GM12878 (cell line): ENCODE measurements at regions not wholly inside any gene's neighbourhood (a gene's known extent, or its start where the extent isn't known, plus 50 kb on each side); places are given as distances from the start of the nearest gene placed in this dataset.

Experiments
- ATAC-seq: fragments of 200-7000 bp; cut with Tn5 transposase; 3 replicates; pipeline ENCODE4 v1.9.1; 2020; ENCODE audit warnings: mild to moderate bottlenecking, moderate library complexity
- BruUV-seq: library from RNA; stranded (reverse); fragments of 400-500 nt; replicated peaks from 2 replicates; lab custom pipeline; 2021; lab: Mats Ljungman, UMichigan
- CTCF ChIA-PET: fragments of 300-600 bp; sonication (Branson Sonifier 250); formaldehyde crosslinking; extraction: SDS; loops from one replicate; lab custom pipeline; 2021; ENCODE audit warnings: inconsistent platforms; lab: Yijun Ruan, JAX
- POLR2A ChIA-PET: fragments of 350-600 bp; formaldehyde crosslinking; extraction: SDS; loops from one replicate; lab custom pipeline; 2021; ENCODE audit warnings: inconsistent platforms; lab: Charles Lee
- RAD21 ChIA-PET: fragments of 300-600 bp; sonication (Branson Sonifier 250); formaldehyde crosslinking; loops from one replicate; lab custom pipeline; 2023; ENCODE audit warnings: antibody characterized with exemption; ENCODE audit not compliant: unreplicated experiment; lab: Charles Lee
- SMC1A ChIA-PET: fragments of 300-600 bp; sonication (Branson Sonifier 250); formaldehyde crosslinking; loops from one replicate; lab custom pipeline; 2023; ENCODE audit not compliant: unreplicated experiment, uncharacterized antibody; lab: Charles Lee
- DNase-seq: peaks from one replicate; pipeline ENCODE4 v3.0.0-alpha.2; 2011; ENCODE audit warnings: low read depth, low spot score
- FAIRE-seq: peaks from 3 replicates; lab custom pipeline; 2011; peaks lifted over from hg19 to GRCh38; lab: Jason Lieb, UNC
- H2AFZ ChIP-seq: 2 replicates; pipeline ENCODE4 v1.6.0; 2011; ENCODE audit warnings: low read depth, low read length, control low read depth; ENCODE audit not compliant: control insufficient read depth
- H3K27ac ChIP-seq: 2 replicates; pipeline ENCODE4 v1.5.1; 2011; ENCODE audit warnings: control low read depth; ENCODE audit not compliant: control insufficient read depth, insufficient read depth
- H3K27me3 ChIP-seq, 2 experiments: replicated peaks in 1 of 2; 2 replicates each; pipeline versions ENCODE4 v1.6.0 to v1.6.1; 2011; ENCODE audit warnings: low read length in 1 of 2; ENCODE audit not compliant: control insufficient read depth in 2 of 2, insufficient read depth in 2 of 2
- H3K36me3 ChIP-seq, 2 experiments: 2 replicates each; pipeline ENCODE4 v1.5.1; 2011; ENCODE audit warnings: low read length in 1 of 2; ENCODE audit not compliant: control insufficient read depth in 2 of 2, insufficient read depth in 2 of 2
- H3K4me1 ChIP-seq: 2 replicates; pipeline ENCODE4 v1.6.1; 2011; ENCODE audit warnings: mild to moderate bottlenecking, low read length, moderate library complexity, mixed read lengths; ENCODE audit not compliant: control insufficient read depth, insufficient read depth
- H3K4me2 ChIP-seq: 2 replicates; pipeline ENCODE4 v1.6.0; 2011; ENCODE audit warnings: control low read depth; ENCODE audit not compliant: control insufficient read depth, insufficient read depth
- H3K4me3 ChIP-seq: fragments of 200-600 bp; sonication (generic); 2 replicates; pipeline ENCODE4 v1.5.1; 2016
- H3K79me2 ChIP-seq: 2 replicates; pipeline ENCODE4 v1.6.0; 2011; ENCODE audit warnings: low read length; ENCODE audit not compliant: control insufficient read depth, insufficient read depth
- H3K9ac ChIP-seq: 2 replicates; pipeline ENCODE4 v1.8.0; 2011; ENCODE audit warnings: low read length, control low read depth, mixed read lengths; ENCODE audit not compliant: control insufficient read depth, insufficient read depth
- H3K9me3 ChIP-seq: replicated peaks from 3 replicates; pipeline ENCODE4 v1.5.1; 2011; ENCODE audit warnings: mild to moderate bottlenecking, low read length; ENCODE audit not compliant: control insufficient read depth, insufficient read depth
- H4K20me1 ChIP-seq: 2 replicates; pipeline ENCODE4 v1.6.0; 2011; ENCODE audit not compliant: control insufficient read depth, insufficient read depth
- ASH2L ChIP-seq: fragments of 300-600, 200-600 bp; sonication (generic); IDR thresholded peaks from 2 replicates; pipeline ENCODE4 v1.6.1; 2017; ENCODE audit warnings: low read depth, mild to moderate bottlenecking, borderline replicate concordance
- HDAC2 ChIP-seq: fragments of 200-600 bp; sonication (generic); IDR thresholded peaks from 2 replicates; pipeline ENCODE4 v1.6.1; 2017
- HDAC6 ChIP-seq: fragments of 200-600 bp; sonication (generic); IDR thresholded peaks from one replicate; pipeline ENCODE4 v1.8.0; 2017; ENCODE audit warnings: antibody characterized with exemption; ENCODE audit not compliant: unreplicated experiment
- MYC ChIP-seq: IDR thresholded peaks from 2 replicates; pipeline ENCODE4 v1.6.1; 2011; ENCODE audit warnings: mild to moderate bottlenecking, low read length, moderate library complexity, inconsistent platforms; ENCODE audit not compliant: insufficient read depth, insufficient replicate concordance, insufficient read length, severe bottlenecking
- PML ChIP-seq: IDR thresholded peaks from 2 replicates; pipeline ENCODE4 v1.6.1; 2012; ENCODE audit warnings: low read length, inconsistent platforms
- POLR2AphosphoS5 ChIP-seq: IDR thresholded peaks from 2 replicates; pipeline ENCODE4 v1.6.1; 2011; ENCODE audit warnings: mild to moderate bottlenecking, low read length, inconsistent platforms
- RFX5 ChIP-seq: IDR thresholded peaks from 2 replicates; pipeline ENCODE4 v1.6.1; 2011; ENCODE audit warnings: low read depth, low read length, improper control_type of control experiment
- SP1 ChIP-seq: IDR thresholded peaks from one replicate; pipeline ENCODE4 v1.6.1; 2011; ENCODE audit warnings: low read depth, low read length
- SREBF1 ChIP-seq: IDR thresholded peaks from 2 replicates; pipeline ENCODE4 v1.6.1; 2012; ENCODE audit warnings: mild to moderate bottlenecking, low read length
- SRF ChIP-seq, 2 experiments: IDR thresholded peaks; 2 replicates each; pipeline ENCODE4 v1.6.1; 2011; ENCODE audit warnings: low read depth in 2 of 2, low read length in 2 of 2, mild to moderate bottlenecking in 1 of 2, moderate library complexity in 1 of 2
- SUPT20H ChIP-seq: IDR thresholded peaks from 2 replicates; pipeline ENCODE4 v1.6.1; 2011; ENCODE audit warnings: low read depth, mild to moderate bottlenecking, low read length, moderate library complexity, borderline replicate concordance; ENCODE audit not compliant: control insufficient read depth
- TCF12 ChIP-seq: IDR thresholded peaks from 2 replicates; pipeline ENCODE4 v1.6.1; 2011; ENCODE audit warnings: low read depth, mild to moderate bottlenecking, low read length
- TCF3 ChIP-seq: IDR thresholded peaks from 2 replicates; pipeline ENCODE4 v1.6.1; 2012; ENCODE audit warnings: low read depth, mild to moderate bottlenecking, low read length, borderline replicate concordance; ENCODE audit not compliant: insufficient read depth
- YBX1 ChIP-seq: fragments of 450-650 bp; IDR thresholded peaks from 2 replicates; pipeline ENCODE4 v1.6.1; 2016; ENCODE audit warnings: antibody characterized with exemption
- WGBS: methylation state at CpG from one replicate; pipeline ENCODE4 v1.1.6; 2016; ENCODE audit warnings: low lambda C conversion rate; ENCODE audit not compliant: insufficient replicate concordance, insufficient coverage; ENCODE audit errors: missing lambda C conversion rate; 5-methylcytosine and 5-hydroxymethylcytosine counted together
- in situ Hi-C: fragments of 300-500 bp; cut with MboI; formaldehyde crosslinking; loops from 9 replicates; pipeline ENCODE4 v1.14.3; 2018; ENCODE audit warnings: mixed read lengths
- intact Hi-C: fragments of 100-400 bp; cut with micrococcal nuclease; formaldehyde crosslinking; loops from one replicate; pipeline ENCODE4 v1.14.2; 2022; ENCODE audit not compliant: unreplicated experiment
- TF ChIP-seq, protein P1 (sequence below), 3 experiments: IDR thresholded peaks in 2 of 3; conservative IDR thresholded peaks in 1 of 3; 2 replicates each; pipeline ENCODE4 v1.5.1; 2011; ENCODE audit warnings: low read depth in 3 of 3, low read length in 3 of 3, mild to moderate bottlenecking in 3 of 3, control low read depth in 2 of 3, moderate library complexity in 2 of 3, inconsistent platforms in 1 of 3, mixed read lengths in 1 of 3; ENCODE audit not compliant: control insufficient read depth in 2 of 3, insufficient read depth in 1 of 3; ENCODE audit errors: extremely low read depth in 1 of 3
- TF ChIP-seq, protein P2 (sequence below): fragments of 450-650 bp; IDR thresholded peaks from 2 replicates; pipeline ENCODE4 v1.6.1; 2017; ENCODE audit warnings: borderline replicate concordance

DNA sequence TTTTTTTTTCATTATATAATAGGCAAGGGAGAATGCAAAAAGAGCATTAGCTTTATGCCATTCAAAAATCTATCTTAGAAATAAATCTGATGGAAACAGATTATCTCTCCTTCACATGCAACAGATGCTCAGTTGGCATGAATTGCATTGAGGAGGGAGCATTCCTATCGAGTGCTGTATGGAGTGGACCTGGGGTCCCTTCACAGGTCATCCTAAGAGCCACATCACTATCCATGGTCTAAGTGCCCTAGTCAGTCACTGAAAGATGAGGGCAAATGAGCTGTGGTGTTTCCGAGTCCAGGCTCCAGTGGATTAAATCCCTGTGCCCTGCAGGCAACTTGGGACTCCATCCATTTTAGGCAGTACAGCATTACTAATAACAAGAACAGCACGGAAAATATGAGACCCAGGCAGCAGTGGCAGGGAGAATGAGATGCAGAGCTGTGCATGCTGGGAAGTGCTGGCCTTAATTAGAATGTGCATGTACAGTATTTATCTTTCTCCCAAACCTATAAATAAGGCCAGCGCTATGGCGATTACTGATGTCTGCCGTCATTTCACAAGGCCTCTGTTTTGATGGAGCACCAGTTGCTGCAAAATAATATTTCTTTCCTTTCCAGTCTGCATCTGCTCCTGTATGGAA is 512.3 kb upstream of the PLXNA2 start:
- in situ Hi-C loops (no loop called here), intact Hi-C loops (no loop called here)
- no peak for DNase-seq
- CTCF ChIA-PET: interaction anchor here (0.9 kb wide), 1 partner anchor 8 kb away, joined by 3 read pairs; no protein-coding TSS in a partner anchor
- no TSS peak for BruUV-seq
- no peak overlapping the region for H3K9ac ChIP-seq
- SMC1A ChIA-PET: no interaction called here
- H4K20me1 ChIP-seq: no peaks in the 10 kb centered on the region
- no peak overlapping the region for H3K4me2 ChIP-seq
- H2AFZ ChIP-seq: no peak overlapping the region
- H3K36me3 ChIP-seq: no peaks in the 10 kb centered on the region
- no peak for ATAC-seq
- H3K27ac ChIP-seq: no peak overlapping the region
- no peaks in the 10 kb centered on the region for H3K27me3 ChIP-seq
- RAD21 ChIA-PET: no interaction called here
- no peak for FAIRE-seq
- no peaks in the 10 kb centered on the region for H3K4me1 ChIP-seq
- no peak for TF ChIP-seq HDAC2
- TF ChIP-seq HDAC6: no peak
- TF ChIP-seq, protein P1, sequence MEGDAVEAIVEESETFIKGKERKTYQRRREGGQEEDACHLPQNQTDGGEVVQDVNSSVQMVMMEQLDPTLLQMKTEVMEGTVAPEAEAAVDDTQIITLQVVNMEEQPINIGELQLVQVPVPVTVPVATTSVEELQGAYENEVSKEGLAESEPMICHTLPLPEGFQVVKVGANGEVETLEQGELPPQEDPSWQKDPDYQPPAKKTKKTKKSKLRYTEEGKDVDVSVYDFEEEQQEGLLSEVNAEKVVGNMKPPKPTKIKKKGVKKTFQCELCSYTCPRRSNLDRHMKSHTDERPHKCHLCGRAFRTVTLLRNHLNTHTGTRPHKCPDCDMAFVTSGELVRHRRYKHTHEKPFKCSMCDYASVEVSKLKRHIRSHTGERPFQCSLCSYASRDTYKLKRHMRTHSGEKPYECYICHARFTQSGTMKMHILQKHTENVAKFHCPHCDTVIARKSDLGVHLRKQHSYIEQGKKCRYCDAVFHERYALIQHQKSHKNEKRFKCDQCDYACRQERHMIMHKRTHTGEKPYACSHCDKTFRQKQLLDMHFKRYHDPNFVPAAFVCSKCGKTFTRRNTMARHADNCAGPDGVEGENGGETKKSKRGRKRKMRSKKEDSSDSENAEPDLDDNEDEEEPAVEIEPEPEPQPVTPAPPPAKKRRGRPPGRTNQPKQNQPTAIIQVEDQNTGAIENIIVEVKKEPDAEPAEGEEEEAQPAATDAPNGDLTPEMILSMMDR (IDR thresholded peaks at IDR 0.05 in 2 of 3, conservative IDR thresholded peaks at IDR 0.05 in 1 of 3; ENCODE audit: control insufficient read depth in 2 of 3, extremely low read depth in 1 of 3, insufficient read depth in 1 of 3, low read depth in 3 of 3, low read length in 3 of 3): no peak
- no peak for TF ChIP-seq PML
- TF ChIP-seq SREBF1: no peak
- no peak for TF ChIP-seq RFX5
- no peak for TF ChIP-seq TCF12
- TF ChIP-seq ASH2L: no peak
- no peak for TF ChIP-seq SP1
- TF ChIP-seq SRF (IDR thresholded peaks at IDR 0.05; ENCODE audit: low read depth in 2 of 2, low read length in 2 of 2): no peak
- no peak for TF ChIP-seq SUPT20H
- TF ChIP-seq MYC: no peak
- no peak for TF ChIP-seq TCF3
- TF ChIP-seq YBX1: no peak
- TF ChIP-seq POLR2AphosphoS5: no peak
- TF ChIP-seq, protein P2, sequence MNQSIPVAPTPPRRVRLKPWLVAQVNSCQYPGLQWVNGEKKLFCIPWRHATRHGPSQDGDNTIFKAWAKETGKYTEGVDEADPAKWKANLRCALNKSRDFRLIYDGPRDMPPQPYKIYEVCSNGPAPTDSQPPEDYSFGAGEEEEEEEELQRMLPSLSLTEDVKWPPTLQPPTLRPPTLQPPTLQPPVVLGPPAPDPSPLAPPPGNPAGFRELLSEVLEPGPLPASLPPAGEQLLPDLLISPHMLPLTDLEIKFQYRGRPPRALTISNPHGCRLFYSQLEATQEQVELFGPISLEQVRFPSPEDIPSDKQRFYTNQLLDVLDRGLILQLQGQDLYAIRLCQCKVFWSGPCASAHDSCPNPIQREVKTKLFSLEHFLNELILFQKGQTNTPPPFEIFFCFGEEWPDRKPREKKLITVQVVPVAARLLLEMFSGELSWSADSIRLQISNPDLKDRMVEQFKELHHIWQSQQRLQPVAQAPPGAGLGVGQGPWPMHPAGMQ: no peak
- no peak overlapping the region for H3K4me3 ChIP-seq
- 43% methylated on average over 6 of the region's 6 CpGs for WGBS
- no peaks in the 10 kb centered on the region for H3K79me2 ChIP-seq
- H3K9me3 ChIP-seq: no peaks in the 10 kb centered on the region
- POLR2A ChIA-PET: no interaction called here
